A673 (cell line): ENCODE measurements at regions not wholly inside any gene's neighbourhood (a gene's known extent, or its start where the extent isn't known, plus 50 kb on each side); places are given as distances from the start of the nearest gene placed in this dataset.

Experiments
- BruUV-seq: library from RNA; stranded (reverse); fragments of 400-500 nt; replicated peaks from 2 replicates; lab custom pipeline; 2021; lab: Mats Ljungman, UMichigan
- CTCF ChIA-PET: fragments of 300-600 bp; sonication (Branson Sonifier 250); formaldehyde crosslinking; loops from one replicate; lab custom pipeline; 2022; ENCODE audit warnings: antibody characterized with exemption; lab: Charles Lee
- POLR2A ChIA-PET: fragments of 300-600 bp; sonication (Branson Sonifier 250); formaldehyde crosslinking; loops from one replicate; lab custom pipeline; 2022; ENCODE audit warnings: antibody characterized with exemption; ENCODE audit not compliant: low non-redundant PET; lab: Charles Lee
- DNase-seq: peaks from one replicate; pipeline ENCODE4 v3.0.0-alpha.2; 2015; ENCODE audit warnings: low spot score
- H3K27ac ChIP-seq: fragments of 200-600 bp; sonication (generic); 2 replicates; pipeline ENCODE4 v1.5.1; 2016; ENCODE audit warnings: mixed run types, low read depth, mild to moderate bottlenecking, mixed read lengths, antibody characterized with exemption, low read length; ENCODE audit not compliant: poor library complexity, severe bottlenecking
- H3K27me3 ChIP-seq: fragments of 200-600 bp; sonication (generic); replicated peaks from 2 replicates; pipeline ENCODE4 v1.6.1; 2017; ENCODE audit warnings: mixed run types, low read depth, mild to moderate bottlenecking, mixed read lengths, antibody characterized with exemption, low read length; ENCODE audit not compliant: insufficient read depth, poor library complexity
- H3K36me3 ChIP-seq: fragments of 200-600 bp; sonication (generic); 2 replicates; pipeline ENCODE4 v1.6.1; 2016; ENCODE audit warnings: mixed run types, mild to moderate bottlenecking, mixed read lengths, antibody characterized with exemption, low read length; ENCODE audit not compliant: insufficient read depth, poor library complexity, severe bottlenecking
- H3K4me1 ChIP-seq: fragments of 200-600 bp; sonication (generic); 2 replicates; pipeline ENCODE4 v1.6.1; 2017; ENCODE audit warnings: mixed run types, mild to moderate bottlenecking, mixed read lengths, antibody characterized with exemption, low read length; ENCODE audit not compliant: insufficient read depth, poor library complexity, severe bottlenecking
- H3K4me3 ChIP-seq: fragments of 200-600 bp; sonication (generic); 2 replicates; pipeline ENCODE4 v1.5.1; 2016; ENCODE audit warnings: low read depth, mixed run types, mild to moderate bottlenecking, mixed read lengths, low read length; ENCODE audit not compliant: poor library complexity, severe bottlenecking
- H3K9me3 ChIP-seq: fragments of 200-600 bp; sonication (generic); 2 replicates; pipeline ENCODE4 v1.6.1; 2016; ENCODE audit warnings: mixed run types, low read depth, mild to moderate bottlenecking, mixed read lengths, antibody characterized with exemption, low read length; ENCODE audit not compliant: poor library complexity, severe bottlenecking
- CTCF ChIP-seq: fragments of 300-800, 200-600 bp; sonication (generic); conservative IDR thresholded peaks from 2 replicates; pipeline ENCODE4 v1.5.1; 2017; ENCODE audit warnings: low read depth, mild to moderate bottlenecking, antibody characterized with exemption, low read length, moderate library complexity, mixed read lengths
- EZH2 ChIP-seq: fragments of 200-600 bp; sonication (generic); IDR thresholded peaks from 2 replicates; pipeline ENCODE4 v1.6.1; 2017; ENCODE audit warnings: borderline replicate concordance, low read depth, mild to moderate bottlenecking, mixed read lengths, antibody characterized with exemption, low read length; ENCODE audit not compliant: poor library complexity, severe bottlenecking
- intact Hi-C: fragments of 100-400 bp; cut with micrococcal nuclease; formaldehyde crosslinking; loops from one replicate; pipeline ENCODE4 v1.10.0; 2022; ENCODE audit not compliant: unreplicated experiment

GRCh38 chr6:71706523-71706922, 179.8 kb upstream of the RIMS1 start:
- no peaks in the 10 kb centered on the region for H3K9me3 ChIP-seq
- no peaks in the 10 kb centered on the region for H3K36me3 ChIP-seq
- no TSS peak for BruUV-seq
- intact Hi-C loops, result no loop called here
- no peak overlapping the region for H3K27ac ChIP-seq
- no peaks in the 10 kb centered on the region for H3K4me1 ChIP-seq
- POLR2A ChIA-PET, result no interaction called here
- no peaks in the 10 kb centered on the region for H3K27me3 ChIP-seq
- H3K4me3 ChIP-seq, result no peak overlapping the region
- CTCF ChIA-PET, result no interaction called here
- TF ChIP-seq CTCF (no peak), EZH2 (no peak)
- DNase-seq, result no peak

GRCh38 chr6:71707059-71707458, 179.3 kb upstream of the RIMS1 start:
- no peaks in the 10 kb centered on the region for H3K9me3 ChIP-seq
- H3K4me1 ChIP-seq, result no peaks in the 10 kb centered on the region
- H3K27ac ChIP-seq, result no peak overlapping the region
- DNase-seq, result no peak
- H3K36me3 ChIP-seq, result no peaks in the 10 kb centered on the region
- ChIA-PET POLR2A (no interaction called here), CTCF (no interaction called here)
- no peak overlapping the region for H3K4me3 ChIP-seq
- BruUV-seq, result no TSS peak
- intact Hi-C loops, result no loop called here
- TF ChIP-seq CTCF, result no peak
- TF ChIP-seq EZH2, result no peak
- no peaks in the 10 kb centered on the region for H3K27me3 ChIP-seq

DNA sequence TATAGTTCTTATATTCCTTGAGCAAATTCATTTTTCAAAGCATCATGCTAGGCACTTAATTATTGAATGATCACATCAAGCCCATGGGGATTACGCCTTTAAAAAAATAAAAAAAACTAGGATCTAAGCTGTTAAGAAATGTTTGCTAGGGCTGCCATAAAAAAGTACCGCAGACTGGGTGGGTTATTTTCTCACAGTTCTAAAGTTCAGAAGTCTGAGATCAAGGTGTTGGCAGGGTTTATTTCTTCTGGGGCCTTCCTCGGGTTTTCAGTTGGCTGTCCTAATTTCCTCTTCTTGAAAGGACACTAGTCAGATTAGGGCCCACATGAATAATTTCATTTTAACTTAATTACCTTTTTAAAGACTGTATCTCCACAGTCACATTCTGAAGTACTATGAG, 165.6 kb upstream of the RIMS1 start:
- no peak overlapping the region for H3K4me3 ChIP-seq
- intact Hi-C loops, result no loop called here
- no peaks in the 10 kb centered on the region for H3K9me3 ChIP-seq
- no peaks in the 10 kb centered on the region for H3K4me1 ChIP-seq
- no peak for DNase-seq
- no TSS peak for BruUV-seq
- ChIA-PET POLR2A (no interaction called here), CTCF (no interaction called here)
- TF ChIP-seq EZH2 (no peak), CTCF (no peak)
- H3K27ac ChIP-seq, result no peak overlapping the region
- no peaks in the 10 kb centered on the region for H3K36me3 ChIP-seq
- no peaks in the 10 kb centered on the region for H3K27me3 ChIP-seq
